Choroid plexus epithelial cell (primary cell): ENCODE measurements at regions not wholly inside any gene's neighbourhood (a gene's known extent, or its start where the extent isn't known, plus 50 kb on each side); places are given as distances from the start of the nearest gene placed in this dataset.
A peak's percentile ranks its signal among the peaks of the same experiment; 100 is the strongest.

Experiments used
- DNase-seq: peaks from one replicate; pipeline ENCODE4 v3.0.0-alpha.2; 2010; ENCODE audit warnings: low read depth
- H3K4me3 ChIP-seq: 2 replicates; pipeline ENCODE4 v1.5.1; 2011; ENCODE audit warnings: low read depth, mild to moderate bottlenecking, control low read depth, low read length, moderate library complexity
- CTCF ChIP-seq: conservative IDR thresholded peaks from 2 replicates; pipeline ENCODE4 v1.5.1; 2011; ENCODE audit warnings: low read depth, mild to moderate bottlenecking, control low read depth, inconsistent platforms, low read length, moderate library complexity

- TF ChIP-seq CTCF, result no peak
- H3K4me3 ChIP-seq, result no peak overlapping the region
- DNase-seq, result no peak
Observed at GRCh38 chr17:79330696-79331095, 256.1 kb downstream of the ENGASE start.

DNA sequence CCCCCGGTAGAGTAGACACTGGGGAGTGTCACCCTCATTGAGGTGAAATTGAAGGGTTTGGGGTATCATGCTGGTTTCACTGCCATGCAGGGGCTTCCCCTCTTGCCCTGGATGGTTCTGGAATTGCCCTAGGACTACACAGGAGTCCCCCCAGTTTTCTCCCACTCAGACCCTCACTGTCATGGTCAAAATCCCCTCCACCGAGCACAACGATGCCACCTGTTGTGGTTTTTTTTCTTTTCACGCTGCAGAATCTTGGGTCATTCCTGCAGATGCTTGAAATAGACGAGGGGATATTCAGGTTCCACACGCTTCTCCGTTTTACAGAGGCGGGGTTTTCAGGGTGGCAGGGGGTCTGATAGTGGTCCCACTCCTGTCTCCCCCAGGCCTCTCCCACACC lies 255.6 kb downstream of the ENGASE start:
- no peak for DNase-seq
- TF ChIP-seq CTCF, result no peak
- H3K4me3 ChIP-seq, result no peak overlapping the region

GRCh38 chr17:79326814-79327213 lies 252.2 kb downstream of the ENGASE start:
- TF ChIP-seq CTCF, result no peak
- H3K4me3 ChIP-seq, result no peak overlapping the region
- no peak for DNase-seq

- TF ChIP-seq CTCF, result no peak
- peak; percentile 12 for DNase-seq
- no peak overlapping the region for H3K4me3 ChIP-seq
Observed at GRCh38 chr17:79325709-79326430, 251.2 kb downstream of the ENGASE start.

DNA sequence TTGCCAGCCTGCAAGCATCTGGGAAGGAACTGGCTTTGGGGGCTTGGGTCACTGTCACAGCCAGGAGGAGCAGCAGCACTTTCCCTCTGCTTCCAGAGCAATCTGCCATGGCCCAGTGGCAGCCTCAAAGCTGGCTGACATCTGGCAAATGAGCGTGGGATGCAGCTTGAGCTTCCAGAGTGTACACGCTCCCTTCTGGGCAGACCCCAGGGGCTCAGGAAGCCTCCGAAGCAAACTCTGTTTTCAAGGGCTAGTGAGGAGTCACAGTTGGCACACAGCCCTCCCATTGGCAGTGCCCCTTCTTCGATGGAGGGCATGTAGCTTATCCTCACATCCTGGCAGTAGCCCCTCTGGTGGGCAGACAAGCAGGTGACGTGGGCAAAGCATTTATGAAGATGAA lies 249.6 kb downstream of the ENGASE start:
- DNase-seq, result no peak
- TF ChIP-seq CTCF, result no peak
- no peak overlapping the region for H3K4me3 ChIP-seq

- no peak overlapping the region for H3K4me3 ChIP-seq
- no peak for DNase-seq
- no peak for TF ChIP-seq CTCF
Observed at GRCh38 chr17:79323566-79323965, 248.9 kb downstream of the ENGASE start.
